Astrocyte (in vitro differentiated cells and primary cell): ENCODE measurements at regions not wholly inside any gene's neighbourhood (a gene's known extent, or its start where the extent isn't known, plus 50 kb on each side); places are given as distances from the start of the nearest gene placed in this dataset.

Experiments used
- DNase-seq: peaks from one replicate; pipeline ENCODE4 v3.0.0-alpha.2; 2010; ENCODE audit warnings: low read depth
- FAIRE-seq: peaks from 2 replicates; lab custom pipeline; 2011; peaks lifted over from hg19 to GRCh38; lab: Jason Lieb, UNC
- H2AFZ ChIP-seq: 2 replicates; pipeline ENCODE4 v1.6.0; 2012; ENCODE audit warnings: low read depth, low read length, inconsistent platforms
- H3K27ac ChIP-seq: 2 replicates; pipeline ENCODE4 v1.5.1; 2011; ENCODE audit warnings: low read depth, low read length, inconsistent platforms
- H3K27me3 ChIP-seq: 2 replicates; pipeline ENCODE4 v1.6.0; 2011; ENCODE audit warnings: low read length, inconsistent platforms; ENCODE audit not compliant: insufficient read depth
- H3K36me3 ChIP-seq: 2 replicates; pipeline ENCODE4 v1.5.1; 2011; ENCODE audit warnings: low read length, inconsistent platforms; ENCODE audit not compliant: insufficient read depth
- H3K4me1 ChIP-seq: 2 replicates; pipeline ENCODE4 v1.5.1; 2011; ENCODE audit warnings: low read length, inconsistent platforms; ENCODE audit not compliant: insufficient read depth
- H3K4me2 ChIP-seq: 2 replicates; pipeline ENCODE4 v1.6.0; 2012; ENCODE audit warnings: low read length, inconsistent platforms
- H3K4me3 ChIP-seq: 2 replicates; pipeline ENCODE4 v1.5.1; 2011; ENCODE audit warnings: low read depth, mild to moderate bottlenecking, low read length, inconsistent platforms; ENCODE audit not compliant: insufficient read depth
- H3K79me2 ChIP-seq: 2 replicates; pipeline ENCODE4 v1.6.0; 2012; ENCODE audit warnings: mild to moderate bottlenecking, low read length, inconsistent platforms; ENCODE audit not compliant: insufficient read depth
- H3K9ac ChIP-seq: 2 replicates; pipeline ENCODE4 v1.6.0; 2012; ENCODE audit warnings: mild to moderate bottlenecking, low read length, inconsistent platforms
- H3K9me3 ChIP-seq: 2 replicates; pipeline ENCODE4 v1.5.1; 2012; ENCODE audit warnings: low read depth, mild to moderate bottlenecking, low read length, inconsistent platforms; ENCODE audit not compliant: insufficient read depth
- H4K20me1 ChIP-seq: 2 replicates; pipeline ENCODE4 v1.6.0; 2012; ENCODE audit warnings: low read length, inconsistent platforms; ENCODE audit not compliant: insufficient read depth
- H3K27ac Mint-ChIP-seq: one replicate; pipeline ENCODE4 v1.8.0; 2021; ENCODE audit warnings: mild to moderate bottlenecking, mixed read lengths; ENCODE audit not compliant: unreplicated experiment
- H3K27me3 Mint-ChIP-seq: one replicate; pipeline ENCODE4 v1.8.0; 2021; ENCODE audit warnings: low read depth, mixed read lengths; ENCODE audit not compliant: unreplicated experiment
- H3K36me3 Mint-ChIP-seq: one replicate; pipeline ENCODE4 v1.8.0; 2021; ENCODE audit warnings: low read depth, mixed read lengths; ENCODE audit not compliant: unreplicated experiment
- H3K4me1 Mint-ChIP-seq: one replicate; pipeline ENCODE4 v1.8.0; 2021; ENCODE audit warnings: low read depth, mixed read lengths; ENCODE audit not compliant: unreplicated experiment
- H3K4me3 Mint-ChIP-seq: one replicate; pipeline ENCODE4 v1.8.0; 2021; ENCODE audit warnings: mild to moderate bottlenecking, moderate library complexity, mixed read lengths; ENCODE audit not compliant: unreplicated experiment
- H3K9me3 Mint-ChIP-seq: one replicate; pipeline ENCODE4 v1.8.0; 2021; ENCODE audit warnings: mild to moderate bottlenecking, mixed read lengths; ENCODE audit not compliant: unreplicated experiment
- EZH2 ChIP-seq: IDR thresholded peaks from 2 replicates; pipeline ENCODE4 v1.6.1; 2012; ENCODE audit warnings: mild to moderate bottlenecking, low read length, inconsistent platforms; ENCODE audit not compliant: insufficient read depth
- TF ChIP-seq, protein P1 (sequence below): IDR thresholded peaks from 2 replicates; pipeline ENCODE4 v1.5.1; 2011; ENCODE audit warnings: low read depth, mild to moderate bottlenecking, inconsistent platforms, low read length, moderate library complexity; ENCODE audit not compliant: insufficient read depth

DNA sequence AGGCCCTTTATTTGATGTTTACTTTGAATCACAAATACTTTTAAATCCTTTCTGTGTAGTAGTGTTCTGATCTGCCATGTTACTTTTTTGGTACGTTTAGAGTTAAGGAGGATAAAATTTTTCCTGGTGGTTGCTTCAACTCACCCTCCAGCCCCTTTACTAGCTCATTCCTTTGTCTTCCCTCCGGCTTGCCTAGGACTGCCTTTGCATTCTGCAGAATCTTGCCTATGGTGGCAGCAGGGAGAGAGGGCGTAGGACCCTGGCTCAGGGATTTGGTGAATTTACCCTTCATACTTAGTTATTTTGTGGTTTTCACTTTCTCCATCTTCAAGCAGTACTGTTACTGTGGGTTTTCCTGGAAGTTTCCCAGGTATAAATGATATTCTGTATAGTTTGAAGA lies 833.5 kb downstream of the XPNPEP1 start:
- peaks cover 3% of the 10 kb centered on the region for H3K27me3 Mint-ChIP-seq
- Histone ChIP-seq H2AFZ (no peak overlapping the region), H3K27me3 (no peaks in the 10 kb centered on the region), H3K4me1 (no peaks in the 10 kb centered on the region), H3K9me3 (no peaks in the 10 kb centered on the region), H3K9ac (no peak overlapping the region), H4K20me1 (no peaks in the 10 kb centered on the region), H3K27ac (no peak overlapping the region), H3K79me2 (no peaks in the 10 kb centered on the region), H3K36me3 (no peaks in the 10 kb centered on the region), H3K4me2 (no peak overlapping the region), H3K4me3 (no peak overlapping the region)
- TF ChIP-seq, protein P1, sequence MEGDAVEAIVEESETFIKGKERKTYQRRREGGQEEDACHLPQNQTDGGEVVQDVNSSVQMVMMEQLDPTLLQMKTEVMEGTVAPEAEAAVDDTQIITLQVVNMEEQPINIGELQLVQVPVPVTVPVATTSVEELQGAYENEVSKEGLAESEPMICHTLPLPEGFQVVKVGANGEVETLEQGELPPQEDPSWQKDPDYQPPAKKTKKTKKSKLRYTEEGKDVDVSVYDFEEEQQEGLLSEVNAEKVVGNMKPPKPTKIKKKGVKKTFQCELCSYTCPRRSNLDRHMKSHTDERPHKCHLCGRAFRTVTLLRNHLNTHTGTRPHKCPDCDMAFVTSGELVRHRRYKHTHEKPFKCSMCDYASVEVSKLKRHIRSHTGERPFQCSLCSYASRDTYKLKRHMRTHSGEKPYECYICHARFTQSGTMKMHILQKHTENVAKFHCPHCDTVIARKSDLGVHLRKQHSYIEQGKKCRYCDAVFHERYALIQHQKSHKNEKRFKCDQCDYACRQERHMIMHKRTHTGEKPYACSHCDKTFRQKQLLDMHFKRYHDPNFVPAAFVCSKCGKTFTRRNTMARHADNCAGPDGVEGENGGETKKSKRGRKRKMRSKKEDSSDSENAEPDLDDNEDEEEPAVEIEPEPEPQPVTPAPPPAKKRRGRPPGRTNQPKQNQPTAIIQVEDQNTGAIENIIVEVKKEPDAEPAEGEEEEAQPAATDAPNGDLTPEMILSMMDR: no peak
- no peak for TF ChIP-seq EZH2
- FAIRE-seq: no peak
- H3K36me3 Mint-ChIP-seq: no peaks in the 10 kb centered on the region
- H3K4me1 Mint-ChIP-seq: no peaks in the 10 kb centered on the region
- H3K27ac Mint-ChIP-seq: no peak overlapping the region
- no peak for DNase-seq
- no peak overlapping the region for H3K4me3 Mint-ChIP-seq
- H3K9me3 Mint-ChIP-seq: no peaks in the 10 kb centered on the region

DNA sequence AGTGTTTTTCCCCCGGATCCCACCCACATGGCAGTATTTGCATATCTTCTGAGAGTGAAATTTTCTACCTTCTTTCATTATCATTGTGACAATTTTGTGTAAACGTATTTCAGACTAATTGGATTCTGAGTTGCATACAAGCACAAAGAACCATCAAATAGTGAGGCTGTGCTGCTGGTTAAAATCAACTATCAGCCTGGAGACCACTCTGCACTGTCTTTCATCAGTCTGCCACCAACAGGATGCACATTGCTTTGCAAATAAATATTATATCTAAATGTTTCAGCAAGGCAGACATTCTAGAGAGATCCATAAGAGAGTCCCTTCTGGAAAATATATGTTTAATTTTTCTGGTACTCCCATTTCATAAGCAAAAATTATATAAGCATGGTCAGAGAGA lies 851.8 kb downstream of the XPNPEP1 start:
- Mint-ChIP-seq H3K4me3 (no peak overlapping the region), H3K4me1 (no peaks in the 10 kb centered on the region), H3K36me3 (no peaks in the 10 kb centered on the region), H3K9me3 (no peaks in the 10 kb centered on the region), H3K27me3 (no peaks in the 10 kb centered on the region), H3K27ac (no peak overlapping the region)
- TF ChIP-seq EZH2: no peak
- TF ChIP-seq, protein P1: no peak
- Histone ChIP-seq H3K9me3 (no peaks in the 10 kb centered on the region), H3K9ac (no peak overlapping the region), H2AFZ (no peak overlapping the region), H3K4me1 (no peaks in the 10 kb centered on the region), H3K27me3 (no peaks in the 10 kb centered on the region), H4K20me1 (no peaks in the 10 kb centered on the region), H3K4me2 (no peak overlapping the region), H3K36me3 (no peaks in the 10 kb centered on the region), H3K27ac (no peak overlapping the region), H3K4me3 (no peak overlapping the region), H3K79me2 (no peaks in the 10 kb centered on the region)
- no peak for DNase-seq
- no peak for FAIRE-seq

DNA sequence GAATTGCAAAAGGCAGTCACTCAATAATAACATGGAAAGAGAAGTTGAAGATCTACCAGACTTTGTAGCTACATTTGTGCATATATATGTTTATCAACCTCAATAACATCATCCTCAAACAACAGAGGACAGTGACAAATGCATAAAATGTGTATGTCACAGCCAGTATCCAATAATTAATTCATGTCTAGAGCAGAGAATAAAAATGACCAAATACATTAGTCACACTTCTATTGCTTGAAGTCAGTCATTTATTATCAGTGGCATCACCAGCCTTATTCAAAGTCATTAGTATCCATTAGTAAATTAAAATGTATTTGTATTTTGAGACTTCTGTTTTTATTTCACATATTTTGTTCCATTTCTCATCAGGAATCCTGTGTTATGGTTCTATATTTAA lies 852.8 kb downstream of the XPNPEP1 start:
- DNase-seq (no peak), FAIRE-seq (no peak)
- Histone ChIP-seq H3K9me3 (no peaks in the 10 kb centered on the region), H3K79me2 (no peaks in the 10 kb centered on the region), H3K27me3 (no peaks in the 10 kb centered on the region), H3K27ac (no peak overlapping the region), H3K4me3 (no peak overlapping the region), H3K9ac (no peak overlapping the region), H3K4me2 (no peak overlapping the region), H2AFZ (no peak overlapping the region), H4K20me1 (no peaks in the 10 kb centered on the region), H3K4me1 (no peaks in the 10 kb centered on the region), H3K36me3 (no peaks in the 10 kb centered on the region)
- TF ChIP-seq, protein P1: no peak
- Mint-ChIP-seq H3K4me3 (no peak overlapping the region), H3K4me1 (no peaks in the 10 kb centered on the region), H3K27me3 (no peaks in the 10 kb centered on the region), H3K27ac (no peak overlapping the region), H3K9me3 (no peaks in the 10 kb centered on the region), H3K36me3 (no peaks in the 10 kb centered on the region)
